ENCODE measurements at regions not wholly inside any gene's neighbourhood (a gene's known extent, or its start where the extent isn't known, plus 50 kb on each side); places are given as distances from the start of the nearest gene placed in this dataset.

- CTCF ChIA-PET: no interaction called here
- no CpG with 5 or more reads among the region's 1 CpG for WGBS, 2 experiments (ENCODE audit: extremely low coverage in 2 of 2, insufficient read length in 1 of 2)
Measured at GRCh38 chr1:217003355-217003754, 280.1 kb upstream of the ESRRG start.

More at GRCh38 chr1:217003355-217003754, 280.1 kb upstream of the ESRRG start:
- no peak overlapping the region for H2AK5ac ChIP-seq (ENCODE audit: low read depth, low read length)
- H3K18ac ChIP-seq (ENCODE audit: low read depth, low read length): no peak overlapping the region
- H3K4me3 ChIP-seq (ENCODE audit: insufficient read depth, low read depth, low read length): no peak overlapping the region
- H2AK9ac ChIP-seq (replicated peaks; ENCODE audit: low read depth, low read length, poor library complexity): no peak overlapping the region
- no peak overlapping the region for H3K9ac ChIP-seq (ENCODE audit: low read depth, low read length)
- no peak overlapping the region for H2BK15ac ChIP-seq (ENCODE audit: low read depth, low read length)
- H3K4ac ChIP-seq (ENCODE audit: low read depth, low read length): no peak overlapping the region
- H3K27ac ChIP-seq (ENCODE audit: insufficient read depth, low read length): no peak overlapping the region
- intact Hi-C loops (cut with micrococcal nuclease) (no loop called here), dilution Hi-C loops (cut with HindIII; ENCODE audit: low sequenced_read_pairs, unreplicated experiment) (no loop called here), in situ Hi-C loops (cut with MboI; ENCODE audit: low sequenced_read_pairs) (no loop called here)
- no peak overlapping the region for H3K14ac ChIP-seq (replicated peaks; ENCODE audit: low read depth, low read length)
- no TSS peak for BruUV-seq (replicated peaks)
- POLR2A ChIA-PET (ENCODE audit: unreplicated experiment): no interaction called here
- H3K56ac ChIP-seq (ENCODE audit: extremely low read depth, insufficient read depth, low read length): no peak overlapping the region
- no peaks in the 10 kb centered on the region for H3K9me1 ChIP-seq (ENCODE audit: insufficient read depth, low read length)
- no peaks in the 10 kb centered on the region for H4K20me1 ChIP-seq (ENCODE audit: insufficient read depth, low read length)
- H4K91ac ChIP-seq (ENCODE audit: insufficient read depth, low read depth, low read length): no peak overlapping the region
- H2BK120ac ChIP-seq (ENCODE audit: low read depth, low read length): no peak overlapping the region
- H3K23ac ChIP-seq (ENCODE audit: low read depth, low read length): no peak overlapping the region
- no peak overlapping the region for H2BK20ac ChIP-seq (ENCODE audit: low read depth, low read length)
- no peak overlapping the region for H2BK5ac ChIP-seq (ENCODE audit: low read depth, low read length, poor library complexity, severe bottlenecking)
- no peak overlapping the region for H4K5ac ChIP-seq (ENCODE audit: low read depth, low read length)
- H3K9me3 ChIP-seq (ENCODE audit: control insufficient read depth, insufficient read depth, low read length): no peaks in the 10 kb centered on the region
- H2AFZ ChIP-seq (replicated peaks; ENCODE audit: low read length, poor library complexity): no peak overlapping the region
- no peak overlapping the region for H4K8ac ChIP-seq (ENCODE audit: low read depth in 2 of 2, low read length in 2 of 2)
- DNase-seq (no peak), ATAC-seq (ENCODE audit: low read depth) (no peak)
- TF ChIP-seq MAFK (IDR thresholded peaks at IDR 0.05; ENCODE audit: low read depth, low read length): no peak
- no peak for TF ChIP-seq RAD21 (IDR thresholded peaks at IDR 0.05; ENCODE audit: low read length)
- no peak for TF ChIP-seq CHD1 (IDR thresholded peaks at IDR 0.05; ENCODE audit: low read depth, low read length)
- no peak for TF ChIP-seq FOS (IDR thresholded peaks at IDR 0.05; ENCODE audit: low read depth, low read length)
- TF ChIP-seq CTCF (conservative IDR thresholded peaks at IDR 0.05; ENCODE audit: low read depth, low read length): no peak
- TF ChIP-seq MAZ (IDR thresholded peaks at IDR 0.05; ENCODE audit: borderline replicate concordance, low read depth, low read length): no peak
- no peak overlapping the region for H3K4me2 ChIP-seq (ENCODE audit: low read depth, low read length)
- no peaks in the 10 kb centered on the region for H3K79me1 ChIP-seq (ENCODE audit: low read depth in 1 of 2, low read length in 2 of 2)
- H3K4me1 ChIP-seq (ENCODE audit: control insufficient read depth, insufficient read depth, low read length): no peaks in the 10 kb centered on the region
- no peaks in the 10 kb centered on the region for H3K27me3 ChIP-seq (ENCODE audit: control insufficient read depth, insufficient read depth, low read length)
- no peaks in the 10 kb centered on the region for H3K36me3 ChIP-seq (ENCODE audit: control insufficient read depth, insufficient read depth, low read length)

Data from IMR-90 (cell line).